PC-9 (cell line): ENCODE measurements at regions not wholly inside any gene's neighbourhood (a gene's known extent, or its start where the extent isn't known, plus 50 kb on each side); places are given as distances from the start of the nearest gene placed in this dataset.

Experiments
- BruUV-seq: library from RNA; stranded (reverse); fragments of 400-500 nt; replicated peaks from 2 replicates; lab custom pipeline; 2021; lab: Mats Ljungman, UMichigan
- CTCF ChIA-PET: fragments of 300-600 bp; sonication (Branson Sonifier 250); formaldehyde crosslinking; loops from one replicate; lab custom pipeline; 2022; ENCODE audit warnings: antibody characterized with exemption; lab: Charles Lee
- POLR2A ChIA-PET: fragments of 300-600 bp; sonication (Branson Sonifier 250); formaldehyde crosslinking; loops from one replicate; lab custom pipeline; 2022; ENCODE audit warnings: antibody characterized with exemption; ENCODE audit not compliant: unreplicated experiment; lab: Charles Lee
- DNase-seq, 2 experiments: peaks; one replicate each; pipeline versions ENCODE4 v3.0.0 to v3.0.0-alpha.2; 2015 to 2022; ENCODE audit warnings: mixed read lengths in 1 of 2
- H2AFZ ChIP-seq: fragments of 200-600 bp; sonication (generic); 2 replicates; pipeline ENCODE4 v1.8.1; 2017; ENCODE audit warnings: antibody characterized with exemption
- H3F3A ChIP-seq: fragments of 200-600 bp; sonication (generic); 2 replicates; pipeline ENCODE4 v1.8.1; 2017; ENCODE audit warnings: antibody characterized with exemption, mild to moderate bottlenecking, low read depth; ENCODE audit not compliant: insufficient read depth
- H3K27ac ChIP-seq: fragments of 200-600 bp; sonication (generic); 2 replicates; pipeline ENCODE4 v1.6.1; 2016; ENCODE audit warnings: mixed run types
- H3K27me3 ChIP-seq: fragments of 200-600 bp; sonication (generic); 2 replicates; pipeline ENCODE4 v1.6.1; 2016; ENCODE audit warnings: low read depth, mixed run types; ENCODE audit not compliant: insufficient read depth
- H3K36me3 ChIP-seq: fragments of 200-600 bp; sonication (generic); 2 replicates; pipeline ENCODE4 v1.6.1; 2016; ENCODE audit warnings: low read depth, mixed run types
- H3K4me1 ChIP-seq: fragments of 200-600 bp; sonication (generic); replicated peaks from 2 replicates; pipeline ENCODE4 v1.6.1; 2016; ENCODE audit warnings: mixed run types; ENCODE audit not compliant: insufficient read depth
- H3K4me2 ChIP-seq: fragments of 200-600 bp; sonication (generic); 2 replicates; pipeline ENCODE4 v1.6.1; 2017; ENCODE audit warnings: mixed run types
- H3K4me3 ChIP-seq: fragments of 200-600 bp; sonication (generic); 2 replicates; pipeline ENCODE4 v1.6.1; 2016; ENCODE audit warnings: mixed run types
- H3K79me2 ChIP-seq: fragments of 200-600 bp; sonication (generic); 2 replicates; pipeline ENCODE4 v1.6.1; 2017; ENCODE audit warnings: low read depth, mixed run types
- H3K9me2 ChIP-seq: fragments of 200-600 bp; sonication (generic); 2 replicates; pipeline ENCODE4 v1.8.1; 2017; ENCODE audit warnings: mild to moderate bottlenecking; ENCODE audit not compliant: insufficient read depth
- H3K9me3 ChIP-seq: fragments of 200-600 bp; sonication (generic); 2 replicates; pipeline ENCODE4 v1.8.1; 2016; ENCODE audit warnings: low read depth; ENCODE audit not compliant: insufficient read depth
- H4K20me1 ChIP-seq: fragments of 200-600 bp; sonication (generic); 2 replicates; pipeline ENCODE4 v1.8.1; 2017; ENCODE audit not compliant: insufficient read depth
- EZH2 ChIP-seq: fragments of 200-600 bp; sonication (generic); IDR thresholded peaks from 2 replicates; pipeline ENCODE4 v1.8.0; 2017; ENCODE audit warnings: antibody characterized with exemption, low read depth
- intact Hi-C: fragments of 100-400 bp; cut with micrococcal nuclease; formaldehyde crosslinking; loops from one replicate; pipeline ENCODE4 v1.10.0; 2022; ENCODE audit not compliant: unreplicated experiment
- TF ChIP-seq, protein P1 (sequence below): fragments of 200-600 bp; sonication (generic); conservative IDR thresholded peaks from 2 replicates; pipeline ENCODE4 v1.6.1; 2017; ENCODE audit warnings: mixed run types, antibody characterized with exemption, mild to moderate bottlenecking, moderate library complexity

DNA sequence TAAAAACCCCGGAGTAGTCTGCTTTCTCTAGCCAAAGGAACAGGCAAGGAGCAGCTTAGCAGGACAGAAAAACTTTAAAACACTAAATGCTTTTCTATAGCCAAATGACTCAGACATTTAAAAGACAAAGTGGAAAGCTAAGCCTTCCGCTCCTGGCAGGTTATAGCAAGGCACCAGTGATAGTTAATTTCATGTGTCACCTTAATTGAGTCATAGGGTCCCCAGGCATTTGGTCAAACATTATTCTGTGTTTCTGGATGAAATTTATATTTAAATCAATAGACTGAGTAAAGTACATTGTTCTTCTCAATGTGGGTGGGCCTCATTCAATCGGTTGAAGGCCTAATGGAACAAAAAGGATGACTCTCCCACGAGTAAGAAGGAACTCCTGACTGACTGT lies 885.7 kb upstream of the ADGRL3 start:
- CTCF ChIA-PET = no interaction called here

DNA sequence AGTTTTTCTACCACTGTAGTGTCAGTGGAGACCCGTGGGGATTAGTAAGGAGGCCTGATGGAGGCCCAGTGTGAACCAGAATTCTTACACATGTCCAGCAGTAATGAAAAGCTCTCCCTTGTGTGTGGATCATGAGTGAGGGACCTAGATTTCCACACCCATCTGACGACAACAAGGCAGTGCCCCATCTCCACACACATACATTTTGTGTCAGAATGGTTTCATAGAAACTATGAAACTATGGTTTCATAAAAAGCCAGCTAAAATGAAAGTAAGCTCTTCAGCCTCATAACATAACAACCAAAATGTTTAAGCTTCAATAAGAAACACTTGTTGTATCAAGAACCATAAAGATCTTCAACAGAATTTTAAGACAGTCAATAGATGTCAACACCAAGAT lies 884.5 kb upstream of the ADGRL3 start:
- H3K9me3 ChIP-seq = no peaks in the 10 kb centered on the region
- H4K20me1 ChIP-seq = no peaks in the 10 kb centered on the region
- no peak overlapping the region for H2AFZ ChIP-seq
- no peak overlapping the region for H3K4me3 ChIP-seq
- no peak for DNase-seq
- H3K79me2 ChIP-seq = no peaks in the 10 kb centered on the region
- ChIA-PET POLR2A (no interaction called here), CTCF (no interaction called here)
- no peak overlapping the region for H3K27ac ChIP-seq
- no peak overlapping the region for H3K4me2 ChIP-seq
- no peaks in the 10 kb centered on the region for H3F3A ChIP-seq
- no peaks in the 10 kb centered on the region for H3K4me1 ChIP-seq
- intact Hi-C loops = no loop called here
- TF ChIP-seq, protein P1, sequence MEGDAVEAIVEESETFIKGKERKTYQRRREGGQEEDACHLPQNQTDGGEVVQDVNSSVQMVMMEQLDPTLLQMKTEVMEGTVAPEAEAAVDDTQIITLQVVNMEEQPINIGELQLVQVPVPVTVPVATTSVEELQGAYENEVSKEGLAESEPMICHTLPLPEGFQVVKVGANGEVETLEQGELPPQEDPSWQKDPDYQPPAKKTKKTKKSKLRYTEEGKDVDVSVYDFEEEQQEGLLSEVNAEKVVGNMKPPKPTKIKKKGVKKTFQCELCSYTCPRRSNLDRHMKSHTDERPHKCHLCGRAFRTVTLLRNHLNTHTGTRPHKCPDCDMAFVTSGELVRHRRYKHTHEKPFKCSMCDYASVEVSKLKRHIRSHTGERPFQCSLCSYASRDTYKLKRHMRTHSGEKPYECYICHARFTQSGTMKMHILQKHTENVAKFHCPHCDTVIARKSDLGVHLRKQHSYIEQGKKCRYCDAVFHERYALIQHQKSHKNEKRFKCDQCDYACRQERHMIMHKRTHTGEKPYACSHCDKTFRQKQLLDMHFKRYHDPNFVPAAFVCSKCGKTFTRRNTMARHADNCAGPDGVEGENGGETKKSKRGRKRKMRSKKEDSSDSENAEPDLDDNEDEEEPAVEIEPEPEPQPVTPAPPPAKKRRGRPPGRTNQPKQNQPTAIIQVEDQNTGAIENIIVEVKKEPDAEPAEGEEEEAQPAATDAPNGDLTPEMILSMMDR = no peak
- no peak for TF ChIP-seq EZH2
- no peaks in the 10 kb centered on the region for H3K9me2 ChIP-seq
- no peaks in the 10 kb centered on the region for H3K27me3 ChIP-seq
- no TSS peak for BruUV-seq
- H3K36me3 ChIP-seq = no peaks in the 10 kb centered on the region

More for the DNA sequence above, 885.7 kb upstream of the ADGRL3 start:
- no peaks in the 10 kb centered on the region for H3K4me1 ChIP-seq
- POLR2A ChIA-PET = no interaction called here
- H3K27ac ChIP-seq = no peak overlapping the region
- DNase-seq = no peak
- no peaks in the 10 kb centered on the region for H3K36me3 ChIP-seq
- H3K9me3 ChIP-seq = no peaks in the 10 kb centered on the region
- no peaks in the 10 kb centered on the region for H4K20me1 ChIP-seq
- no TSS peak for BruUV-seq
- no peaks in the 10 kb centered on the region for H3K79me2 ChIP-seq
- no peak overlapping the region for H3K4me2 ChIP-seq
- no peaks in the 10 kb centered on the region for H3K27me3 ChIP-seq
- no peak overlapping the region for H3K4me3 ChIP-seq
- no peak overlapping the region for H2AFZ ChIP-seq
- H3F3A ChIP-seq = no peaks in the 10 kb centered on the region
- TF ChIP-seq EZH2 = no peak
- TF ChIP-seq, protein P1 = no peak
- no peaks in the 10 kb centered on the region for H3K9me2 ChIP-seq
- intact Hi-C loops = no loop called here

DNA sequence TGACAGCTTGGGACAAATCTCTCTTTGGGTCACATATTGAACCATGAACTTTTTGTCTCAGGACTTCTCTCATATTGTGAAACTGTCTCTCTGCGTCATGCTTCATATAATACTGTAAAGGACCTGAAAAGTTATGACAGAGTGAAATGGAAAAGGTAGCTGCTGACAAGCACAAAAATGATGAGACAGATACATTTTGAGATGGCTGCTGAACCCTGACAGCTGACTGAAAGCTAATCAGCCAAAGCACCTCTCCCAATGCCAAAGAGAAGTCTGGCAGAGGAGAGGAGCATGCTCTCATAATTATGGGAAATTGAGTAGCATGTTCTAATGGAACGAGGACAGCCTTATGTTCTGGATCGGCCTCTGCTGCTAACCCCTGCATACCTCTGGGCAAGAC lies 873.4 kb upstream of the ADGRL3 start:
- no peak for TF ChIP-seq EZH2
- TF ChIP-seq, protein P1 = no peak
- no peaks in the 10 kb centered on the region for H3K4me1 ChIP-seq
- H3K4me2 ChIP-seq = no peak overlapping the region
- H3F3A ChIP-seq = no peaks in the 10 kb centered on the region
- ChIA-PET CTCF (no interaction called here), POLR2A (no interaction called here)
- no peak for DNase-seq
- H2AFZ ChIP-seq = no peak overlapping the region
- H4K20me1 ChIP-seq = no peaks in the 10 kb centered on the region
- no peaks in the 10 kb centered on the region for H3K9me3 ChIP-seq
- no peaks in the 10 kb centered on the region for H3K9me2 ChIP-seq
- no TSS peak for BruUV-seq
- intact Hi-C loops = no loop called here
- no peak overlapping the region for H3K4me3 ChIP-seq
- no peak overlapping the region for H3K27ac ChIP-seq
- H3K36me3 ChIP-seq = no peaks in the 10 kb centered on the region
- H3K79me2 ChIP-seq = no peaks in the 10 kb centered on the region
- no peaks in the 10 kb centered on the region for H3K27me3 ChIP-seq
